ENCODE measurements at regions not wholly inside any gene's neighbourhood (a gene's known extent, or its start where the extent isn't known, plus 50 kb on each side); places are given as distances from the start of the nearest gene placed in this dataset.

DNA sequence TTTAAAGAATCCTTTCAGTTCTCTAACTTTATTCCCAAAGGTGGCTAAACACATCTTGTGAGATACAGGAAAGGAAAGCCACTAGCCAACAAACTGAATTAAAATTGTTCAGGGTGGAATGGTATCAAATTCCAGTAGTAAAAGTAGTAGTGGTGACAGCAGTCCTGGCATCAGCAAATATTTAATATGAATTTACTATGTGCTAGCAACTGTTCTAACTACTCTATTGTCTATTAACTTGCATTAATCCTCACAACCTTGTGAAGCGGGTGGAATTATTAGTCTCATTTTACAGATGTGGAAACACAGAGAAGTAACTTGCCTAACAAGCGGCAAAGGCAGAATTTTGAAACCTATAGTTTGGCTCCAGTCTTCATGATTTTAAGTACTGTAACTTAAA is 130.1 kb downstream of the KLF12 start:
- no peak for DNase-seq (ENCODE audit: extremely low read depth, low read depth)

DNA sequence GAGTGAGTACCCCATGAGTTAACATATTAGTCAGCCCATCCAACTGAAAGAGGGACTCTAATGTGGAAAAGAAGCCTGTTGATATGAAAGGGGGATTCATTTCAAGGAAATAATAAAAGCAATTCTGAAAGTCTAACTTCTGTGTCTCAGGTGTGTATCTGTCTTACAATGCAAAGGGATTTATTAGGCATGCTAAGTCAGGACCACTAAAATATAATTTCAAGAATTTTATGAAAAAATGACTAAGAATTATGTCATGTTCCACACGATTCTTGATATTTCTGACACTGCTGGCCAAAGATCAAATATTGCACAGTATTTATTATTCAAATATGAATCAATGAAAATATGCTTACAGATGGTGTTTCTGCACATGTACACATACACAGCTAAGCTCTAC is 130.8 kb downstream of the KLF12 start:
- DNase-seq (ENCODE audit: extremely low read depth, low read depth): no peak

DNA sequence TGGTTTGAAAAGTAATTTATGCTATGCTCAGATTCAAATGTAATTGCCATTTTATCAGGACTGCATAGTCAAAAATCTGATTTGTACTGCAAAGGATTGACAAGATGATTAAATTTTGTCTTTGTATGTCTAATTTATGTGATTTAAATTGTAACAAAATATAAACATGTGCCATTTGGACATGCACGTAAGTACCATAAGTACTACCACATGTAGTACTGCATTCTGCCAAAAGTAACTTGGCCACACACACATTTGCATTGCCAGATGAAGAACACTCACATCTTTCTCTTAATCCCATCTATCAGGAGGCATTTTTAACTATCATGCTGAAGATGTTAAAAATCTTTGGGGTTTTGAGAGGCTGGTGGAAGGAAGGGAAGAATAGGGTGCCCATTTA is 133.3 kb downstream of the KLF12 start:
- no peak for DNase-seq (ENCODE audit: extremely low read depth, low read depth)

DNA sequence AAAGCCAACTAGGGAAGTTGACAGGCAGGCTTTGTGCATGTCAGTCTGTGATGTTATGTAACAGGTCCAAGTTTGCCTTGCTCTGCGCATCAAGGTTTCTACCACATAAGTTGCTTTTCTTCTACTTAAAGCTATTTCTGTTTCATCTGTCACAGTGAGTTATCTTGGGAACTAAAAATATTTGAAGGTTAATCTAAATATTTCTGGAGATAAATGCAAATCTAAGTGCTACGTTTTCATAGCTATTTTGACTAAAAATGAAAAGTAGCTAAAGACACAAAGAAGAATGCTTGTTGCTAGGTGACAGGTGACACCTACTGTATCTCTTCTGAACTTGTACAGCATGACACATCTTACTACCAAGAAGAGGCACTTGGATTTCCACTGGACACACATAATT is 135.6 kb downstream of the KLF12 start:
- no peak for DNase-seq (ENCODE audit: extremely low read depth, low read depth)

GRCh38 chr13:73997964-73998363 is 136.2 kb downstream of the KLF12 start:
- DNase-seq (ENCODE audit: extremely low read depth, low read depth): no peak

GRCh38 chr13:73996569-73996968 is 137.6 kb downstream of the KLF12 start:
- DNase-seq (ENCODE audit: extremely low read depth, low read depth): no peak

DNA sequence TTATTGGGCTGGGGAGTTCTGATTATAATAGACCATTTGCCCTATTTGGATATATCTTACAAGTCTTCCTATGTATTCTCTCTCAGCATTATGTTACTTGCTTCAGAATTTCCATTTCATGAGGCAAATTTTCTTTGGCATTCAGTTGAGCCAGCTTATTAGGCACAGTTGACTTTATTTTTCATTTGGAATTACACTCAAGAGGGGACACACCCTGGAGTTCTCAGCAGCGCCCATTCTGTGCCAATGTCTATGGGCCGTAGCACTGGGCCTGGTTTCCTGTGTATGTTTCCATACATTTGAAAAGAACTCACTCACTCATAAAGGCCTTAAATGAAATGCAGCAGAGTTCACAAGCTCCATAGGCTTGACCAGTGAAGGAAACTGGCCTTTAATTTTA is 138.5 kb downstream of the KLF12 start:
- no peak for DNase-seq (ENCODE audit: extremely low read depth, low read depth)

GRCh38 chr13:73993661-73994060 is 140.5 kb downstream of the KLF12 start:
- no peak for DNase-seq (ENCODE audit: extremely low read depth, low read depth)

GRCh38 chr13:73991884-73992283 is 142.3 kb downstream of the KLF12 start:
- no peak for DNase-seq (ENCODE audit: extremely low read depth, low read depth)

GRCh38 chr13:73991384-73991783 is 142.8 kb downstream of the KLF12 start:
- no peak for DNase-seq (ENCODE audit: extremely low read depth, low read depth)

DNA sequence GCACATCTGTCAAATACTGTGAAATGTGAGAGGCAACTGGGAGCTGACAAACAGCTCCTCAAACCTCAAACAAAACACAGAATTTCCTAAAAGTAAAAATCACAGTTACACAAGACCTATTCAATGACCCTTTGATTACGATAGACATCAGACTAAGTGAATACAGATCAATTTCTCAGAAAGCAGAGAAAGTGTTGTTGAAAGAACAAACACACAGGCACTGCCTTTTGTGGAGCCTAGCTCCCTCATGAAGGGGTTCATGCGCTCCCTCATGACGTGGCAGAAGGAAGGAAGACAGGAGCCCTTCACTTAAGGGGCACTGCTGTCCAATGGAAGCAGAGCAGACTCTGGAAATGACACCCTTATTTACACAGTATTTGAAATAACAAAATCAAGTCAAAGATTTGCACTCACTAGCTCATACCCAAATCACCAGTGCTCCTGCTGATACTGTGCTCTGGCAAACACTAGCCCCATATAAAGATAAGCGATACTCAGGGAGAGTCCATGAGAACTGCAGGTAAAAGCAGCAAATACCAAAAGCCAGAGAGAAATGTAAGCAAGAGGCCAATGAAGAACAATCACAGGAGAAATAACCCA is 144.9 kb downstream of the KLF12 start:
- no peak for DNase-seq (ENCODE audit: extremely low read depth, low read depth)

DNA sequence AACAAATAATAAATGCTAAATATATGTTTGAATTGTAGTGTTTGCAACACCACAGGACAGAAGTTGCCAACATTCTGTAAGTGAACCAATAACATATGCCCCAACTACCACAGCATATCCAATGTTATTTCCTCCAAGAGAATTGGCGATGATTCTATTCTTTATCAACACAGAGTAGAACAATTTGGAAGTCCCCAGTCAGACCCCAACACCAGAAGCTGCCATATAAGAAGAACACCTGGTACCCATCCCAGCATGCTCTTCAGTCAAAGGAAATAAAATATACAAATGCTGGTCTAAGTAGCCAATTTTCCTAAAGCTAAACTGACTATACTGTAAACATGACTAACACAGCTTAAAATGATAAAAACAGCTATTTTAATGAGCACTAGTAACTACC is 145.7 kb downstream of the KLF12 start:
- no peak for DNase-seq (ENCODE audit: extremely low read depth, low read depth)

DNA sequence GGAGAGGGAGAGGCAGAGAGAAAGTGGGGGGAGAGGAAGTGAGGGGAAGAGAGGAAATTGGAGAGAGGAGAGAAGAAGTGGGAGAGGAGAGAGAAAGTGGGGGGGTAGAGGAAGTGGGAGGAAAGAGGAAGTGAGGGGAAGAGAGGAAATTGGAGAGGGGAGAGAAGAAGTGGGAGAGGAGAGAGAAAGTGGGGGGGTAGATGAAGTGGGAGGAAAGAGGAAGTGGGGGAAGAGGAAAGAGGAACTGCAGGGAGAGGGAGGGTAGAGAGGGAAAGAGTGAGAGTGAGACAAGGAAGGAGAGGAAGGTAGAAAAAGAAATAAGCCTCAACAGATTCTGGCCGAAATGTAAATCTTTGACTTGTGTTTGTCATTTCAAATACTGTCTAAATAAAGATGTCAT is 146.6 kb downstream of the KLF12 start:
- no peak for DNase-seq (ENCODE audit: extremely low read depth, low read depth)

- no peak for DNase-seq (ENCODE audit: extremely low read depth, low read depth)
These were observed 148.4 kb downstream of the KLF12 start for GRCh38 chr13:73985783-73986182.

- no peak for DNase-seq (ENCODE audit: extremely low read depth, low read depth)
These were observed 149.1 kb downstream of the KLF12 start for GRCh38 chr13:73984949-73985691.

- DNase-seq (ENCODE audit: extremely low read depth, low read depth): no peak
These were observed 150.0 kb downstream of the KLF12 start for GRCh38 chr13:73984201-73984600.

- DNase-seq (ENCODE audit: extremely low read depth, low read depth): no peak
These were observed 151.1 kb downstream of the KLF12 start for GRCh38 chr13:73983109-73983508.

GRCh38 chr13:73981595-73981994 is 152.6 kb downstream of the KLF12 start:
- no peak for DNase-seq (ENCODE audit: extremely low read depth, low read depth)

- no peak for DNase-seq (ENCODE audit: extremely low read depth, low read depth)
These were observed 158.4 kb downstream of the KLF12 start for GRCh38 chr13:73975767-73976166.

- DNase-seq (ENCODE audit: extremely low read depth, low read depth): no peak
These were observed 160.2 kb downstream of the KLF12 start for GRCh38 chr13:73974051-73974450.

DNA sequence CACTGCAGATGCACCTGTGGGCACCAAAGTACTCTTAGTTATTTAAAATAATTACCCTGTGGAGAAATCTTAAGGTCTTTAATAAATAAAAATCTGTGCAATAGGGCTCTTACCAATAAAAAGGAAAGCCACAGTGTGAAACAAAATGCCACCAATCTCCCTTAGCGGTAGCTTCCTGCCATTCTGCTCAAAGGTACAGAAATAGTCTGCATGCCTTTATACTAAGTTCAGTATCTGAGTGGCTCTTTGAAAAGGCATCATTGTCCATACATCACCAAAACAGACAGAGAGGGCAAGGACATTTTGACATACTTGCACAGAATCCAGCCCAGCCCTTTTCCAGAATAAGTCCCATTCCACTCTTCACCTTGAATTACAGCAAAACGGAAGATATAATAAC is 161.0 kb downstream of the KLF12 start:
- no peak for DNase-seq (ENCODE audit: extremely low read depth, low read depth)

GRCh38 chr13:73972545-73972944 is 161.7 kb downstream of the KLF12 start:
- no peak for DNase-seq (ENCODE audit: extremely low read depth, low read depth)

- DNase-seq (ENCODE audit: extremely low read depth, low read depth): no peak
These were observed 162.7 kb downstream of the KLF12 start for GRCh38 chr13:73971481-73971880.

Data from NCI-H460 (cell line).